Panc1 (cell line): ENCODE measurements at regions not wholly inside any gene's neighbourhood (a gene's known extent, or its start where the extent isn't known, plus 50 kb on each side); places are given as distances from the start of the nearest gene placed in this dataset.

ENCODE experiments used
- ATAC-seq: fragments of 200-7000 bp; cut with Tn5 transposase; 2 replicates; pipeline ENCODE4 v1.9.1; 2020; ENCODE audit warnings: mild to moderate bottlenecking, moderate library complexity
- BruUV-seq: library from RNA; stranded (reverse); fragments of 400-500 nt; replicated peaks from 2 replicates; lab custom pipeline; 2021; lab: Mats Ljungman, UMichigan
- CTCF ChIA-PET: fragments of 300-600 bp; sonication (Branson Sonifier 250); formaldehyde crosslinking; loops from one replicate; lab custom pipeline; 2022; ENCODE audit warnings: antibody characterized with exemption; lab: Charles Lee
- POLR2A ChIA-PET: fragments of 300-600 bp; sonication (Branson Sonifier 250); formaldehyde crosslinking; loops from one replicate; lab custom pipeline; 2022; ENCODE audit warnings: antibody characterized with exemption; lab: Charles Lee
- DNase-seq: peaks from one replicate; pipeline ENCODE4 v3.0.0-alpha.2; 2010; ENCODE audit warnings: low read depth, low spot score
- H3K27ac ChIP-seq: 2 replicates; pipeline ENCODE4 v1.5.1; 2011; ENCODE audit warnings: mild to moderate bottlenecking, low read length, inconsistent platforms
- H3K27me3 ChIP-seq: fragments of 200-500 bp; sonication (Bioruptor generic); 2 replicates; pipeline ENCODE4 v1.6.0; 2014; ENCODE audit warnings: low read length, inconsistent platforms; ENCODE audit not compliant: control insufficient read depth, insufficient read depth
- H3K36me3 ChIP-seq: fragments of 200-500 bp; sonication (Bioruptor generic); 2 replicates; pipeline ENCODE4 v1.5.1; 2014; ENCODE audit warnings: inconsistent platforms, mild to moderate bottlenecking, low read length, moderate library complexity; ENCODE audit not compliant: control insufficient read depth, insufficient read depth
- H3K4me1 ChIP-seq: 2 replicates; pipeline ENCODE4 v1.5.1; 2011; ENCODE audit warnings: inconsistent platforms, mild to moderate bottlenecking, low read length, moderate library complexity; ENCODE audit not compliant: control insufficient read depth, insufficient read depth
- H3K4me3 ChIP-seq, 2 experiments: 2 replicates each; pipeline ENCODE4 v1.5.1; 2011 to 2012; ENCODE audit warnings: low read depth in 2 of 2, low read length in 2 of 2, mild to moderate bottlenecking in 2 of 2, inconsistent platforms in 1 of 2, moderate library complexity in 1 of 2
- H3K9me3 ChIP-seq: fragments of 200-500 bp; sonication (Bioruptor generic); 2 replicates; pipeline ENCODE4 v1.5.1; 2014; ENCODE audit warnings: low read depth, mild to moderate bottlenecking, inconsistent platforms, low read length, moderate library complexity; ENCODE audit not compliant: control insufficient read depth, insufficient read depth
- POLR2AphosphoS5 ChIP-seq: IDR thresholded peaks from 2 replicates; pipeline ENCODE4 v1.6.1; 2012; ENCODE audit warnings: mild to moderate bottlenecking, low read depth, low read length, moderate library complexity
- SIN3A ChIP-seq: IDR thresholded peaks from 2 replicates; pipeline ENCODE4 v1.6.1; 2012; ENCODE audit warnings: low read depth, mild to moderate bottlenecking, low read length, moderate library complexity, borderline replicate concordance; ENCODE audit not compliant: insufficient read depth
- TCF7L2 ChIP-seq: IDR thresholded peaks from 2 replicates; pipeline ENCODE4 v1.6.1; 2011; ENCODE audit warnings: mild to moderate bottlenecking, low read depth, low read length, inconsistent platforms
- in situ Hi-C: cut with HindIII; loops from 2 replicates; pipeline ENCODE4 v1.10.0; 2016; ENCODE audit warnings: low sequenced_read_pairs, low pct_unique_long_range_greater_than_20kb
- intact Hi-C: fragments of 100-400 bp; cut with micrococcal nuclease; formaldehyde crosslinking; loops from one replicate; pipeline ENCODE4 v1.10.0; 2022; ENCODE audit not compliant: unreplicated experiment
- TF ChIP-seq, protein P1 (sequence below), 2 experiments: IDR thresholded peaks; 2 replicates each; pipeline ENCODE4 v1.6.1; 2011 to 2012; ENCODE audit warnings: low read depth in 2 of 2, control low read depth in 1 of 2, low read length in 1 of 2, mild to moderate bottlenecking in 1 of 2, moderate library complexity in 1 of 2; ENCODE audit not compliant: insufficient read depth in 1 of 2
- TF ChIP-seq, protein P2 (sequence below): fragments of 450-650 bp; IDR thresholded peaks from 2 replicates; pipeline ENCODE4 v1.5.1; 2017; ENCODE audit warnings: mild to moderate bottlenecking

DNA sequence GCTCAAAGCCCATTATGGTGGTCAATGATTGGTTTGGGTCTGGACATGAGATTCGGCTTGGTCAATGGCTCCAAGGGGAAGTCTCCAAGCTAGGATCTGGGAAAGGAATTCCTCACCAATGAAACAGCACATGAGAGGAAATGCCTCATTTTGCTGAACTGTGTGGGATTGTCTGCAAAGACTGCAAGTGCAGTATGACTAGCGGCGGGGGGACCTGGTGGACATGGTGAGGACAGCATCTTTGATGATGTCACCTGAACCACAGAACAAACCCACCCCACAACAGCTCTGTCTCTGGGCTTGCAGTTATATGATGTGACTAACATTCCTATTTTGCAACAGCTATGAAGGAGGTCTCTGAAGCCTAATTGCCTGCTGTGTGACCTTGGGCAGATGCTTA lies 50.6 kb upstream of the NKD1 start:
- Histone ChIP-seq H3K36me3 (no peaks in the 10 kb centered on the region), H3K27me3 (no peaks in the 10 kb centered on the region), H3K27ac (no peak overlapping the region), H3K4me3 (no peak overlapping the region), H3K9me3 (no peaks in the 10 kb centered on the region), H3K4me1 (no peaks in the 10 kb centered on the region)
- no TSS peak for BruUV-seq
- intact Hi-C loops (no loop called here), in situ Hi-C loops (no loop called here)
- ATAC-seq (no peak), DNase-seq (no peak)
- ChIA-PET CTCF (no interaction called here), POLR2A (no interaction called here)
- TF ChIP-seq, protein P1, sequence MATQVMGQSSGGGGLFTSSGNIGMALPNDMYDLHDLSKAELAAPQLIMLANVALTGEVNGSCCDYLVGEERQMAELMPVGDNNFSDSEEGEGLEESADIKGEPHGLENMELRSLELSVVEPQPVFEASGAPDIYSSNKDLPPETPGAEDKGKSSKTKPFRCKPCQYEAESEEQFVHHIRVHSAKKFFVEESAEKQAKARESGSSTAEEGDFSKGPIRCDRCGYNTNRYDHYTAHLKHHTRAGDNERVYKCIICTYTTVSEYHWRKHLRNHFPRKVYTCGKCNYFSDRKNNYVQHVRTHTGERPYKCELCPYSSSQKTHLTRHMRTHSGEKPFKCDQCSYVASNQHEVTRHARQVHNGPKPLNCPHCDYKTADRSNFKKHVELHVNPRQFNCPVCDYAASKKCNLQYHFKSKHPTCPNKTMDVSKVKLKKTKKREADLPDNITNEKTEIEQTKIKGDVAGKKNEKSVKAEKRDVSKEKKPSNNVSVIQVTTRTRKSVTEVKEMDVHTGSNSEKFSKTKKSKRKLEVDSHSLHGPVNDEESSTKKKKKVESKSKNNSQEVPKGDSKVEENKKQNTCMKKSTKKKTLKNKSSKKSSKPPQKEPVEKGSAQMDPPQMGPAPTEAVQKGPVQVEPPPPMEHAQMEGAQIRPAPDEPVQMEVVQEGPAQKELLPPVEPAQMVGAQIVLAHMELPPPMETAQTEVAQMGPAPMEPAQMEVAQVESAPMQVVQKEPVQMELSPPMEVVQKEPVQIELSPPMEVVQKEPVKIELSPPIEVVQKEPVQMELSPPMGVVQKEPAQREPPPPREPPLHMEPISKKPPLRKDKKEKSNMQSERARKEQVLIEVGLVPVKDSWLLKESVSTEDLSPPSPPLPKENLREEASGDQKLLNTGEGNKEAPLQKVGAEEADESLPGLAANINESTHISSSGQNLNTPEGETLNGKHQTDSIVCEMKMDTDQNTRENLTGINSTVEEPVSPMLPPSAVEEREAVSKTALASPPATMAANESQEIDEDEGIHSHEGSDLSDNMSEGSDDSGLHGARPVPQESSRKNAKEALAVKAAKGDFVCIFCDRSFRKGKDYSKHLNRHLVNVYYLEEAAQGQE (IDR thresholded peaks at IDR 0.05; ENCODE audit: insufficient read depth in 1 of 2, low read depth in 2 of 2, low read length in 1 of 2): no peak
- no peak for TF ChIP-seq POLR2AphosphoS5

- no peak for DNase-seq
- in situ Hi-C loops: no loop called here
- Histone ChIP-seq H3K27ac (no peak overlapping the region), H3K4me1 (no peaks in the 10 kb centered on the region), H3K4me3 (no peak overlapping the region), H3K27me3 (no peaks in the 10 kb centered on the region), H3K9me3 (no peaks in the 10 kb centered on the region), H3K36me3 (no peaks in the 10 kb centered on the region)
- CTCF ChIA-PET: no interaction called here
- no TSS peak for BruUV-seq
- TF ChIP-seq, protein P2, sequence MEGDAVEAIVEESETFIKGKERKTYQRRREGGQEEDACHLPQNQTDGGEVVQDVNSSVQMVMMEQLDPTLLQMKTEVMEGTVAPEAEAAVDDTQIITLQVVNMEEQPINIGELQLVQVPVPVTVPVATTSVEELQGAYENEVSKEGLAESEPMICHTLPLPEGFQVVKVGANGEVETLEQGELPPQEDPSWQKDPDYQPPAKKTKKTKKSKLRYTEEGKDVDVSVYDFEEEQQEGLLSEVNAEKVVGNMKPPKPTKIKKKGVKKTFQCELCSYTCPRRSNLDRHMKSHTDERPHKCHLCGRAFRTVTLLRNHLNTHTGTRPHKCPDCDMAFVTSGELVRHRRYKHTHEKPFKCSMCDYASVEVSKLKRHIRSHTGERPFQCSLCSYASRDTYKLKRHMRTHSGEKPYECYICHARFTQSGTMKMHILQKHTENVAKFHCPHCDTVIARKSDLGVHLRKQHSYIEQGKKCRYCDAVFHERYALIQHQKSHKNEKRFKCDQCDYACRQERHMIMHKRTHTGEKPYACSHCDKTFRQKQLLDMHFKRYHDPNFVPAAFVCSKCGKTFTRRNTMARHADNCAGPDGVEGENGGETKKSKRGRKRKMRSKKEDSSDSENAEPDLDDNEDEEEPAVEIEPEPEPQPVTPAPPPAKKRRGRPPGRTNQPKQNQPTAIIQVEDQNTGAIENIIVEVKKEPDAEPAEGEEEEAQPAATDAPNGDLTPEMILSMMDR: no peak
- no peak for TF ChIP-seq TCF7L2
- no peak for TF ChIP-seq POLR2AphosphoS5
- TF ChIP-seq SIN3A: no peak
- TF ChIP-seq, protein P1 (IDR thresholded peaks at IDR 0.05; ENCODE audit: insufficient read depth in 1 of 2, low read depth in 2 of 2, low read length in 1 of 2): no peak
- ATAC-seq: no peak
- POLR2A ChIA-PET: no interaction called here
- intact Hi-C loops: no loop called here
Observed at GRCh38 chr16:50496990-50497389, 51.2 kb upstream of the NKD1 start.
